IMR-90 (cell line): ENCODE measurements at regions not wholly inside any gene's neighbourhood (a gene's known extent, or its start where the extent isn't known, plus 50 kb on each side); places are given as distances from the start of the nearest gene placed in this dataset.

Source experiments
- ATAC-seq: fragments of 200-7000 bp; cut with Tn5 transposase; 2 replicates; pipeline ENCODE4 v1.9.1; 2020; ENCODE audit warnings: low read depth, mild to moderate bottlenecking, moderate library complexity
- BruUV-seq: library from RNA; stranded (reverse); fragments of 400-500 nt; replicated peaks from 2 replicates; lab custom pipeline; 2021; lab: Mats Ljungman, UMichigan
- CTCF ChIA-PET: fragments of 300-600 bp; formaldehyde crosslinking; extraction: SDS; loops from one replicate; lab custom pipeline; 2021; ENCODE audit warnings: antibody characterized with exemption; lab: Yijun Ruan, JAX
- POLR2A ChIA-PET: fragments of 300-600 bp; sonication (Branson Sonifier 250); formaldehyde crosslinking; loops from one replicate; lab custom pipeline; 2022; ENCODE audit warnings: antibody characterized with exemption; ENCODE audit not compliant: unreplicated experiment; lab: Charles Lee
- DNase-seq: peaks from one replicate; pipeline ENCODE4 v3.0.0; 2013
- H2AFZ ChIP-seq: replicated peaks from 2 replicates; pipeline ENCODE3; 2013; ENCODE audit warnings: low read length, mild to moderate bottlenecking; ENCODE audit not compliant: poor library complexity
- H2AK5ac ChIP-seq: 2 replicates; pipeline ENCODE4 v1.6.1; 2013; ENCODE audit warnings: low read depth, low read length, inconsistent platforms
- H2AK9ac ChIP-seq: replicated peaks from 2 replicates; pipeline ENCODE3; 2013; ENCODE audit warnings: mild to moderate bottlenecking, low read depth, low read length, moderate library complexity; ENCODE audit not compliant: poor library complexity
- H2BK120ac ChIP-seq: 2 replicates; pipeline ENCODE4 v1.6.1; 2013; ENCODE audit warnings: low read depth, low read length, inconsistent platforms
- H2BK15ac ChIP-seq: 3 replicates; pipeline ENCODE4 v1.6.1; 2013; ENCODE audit warnings: low read depth, low read length, inconsistent platforms
- H2BK20ac ChIP-seq: 2 replicates; pipeline ENCODE4 v1.6.1; 2013; ENCODE audit warnings: low read depth, mild to moderate bottlenecking, inconsistent platforms, low read length, moderate library complexity
- H2BK5ac ChIP-seq: 2 replicates; pipeline ENCODE4 v1.6.1; 2013; ENCODE audit warnings: mild to moderate bottlenecking, low read depth, low read length, inconsistent platforms; ENCODE audit not compliant: poor library complexity, severe bottlenecking
- H3K14ac ChIP-seq: replicated peaks from 2 replicates; pipeline ENCODE4 v1.6.1; 2013; ENCODE audit warnings: low read depth, low read length, inconsistent platforms
- H3K18ac ChIP-seq: 2 replicates; pipeline ENCODE4 v1.6.1; 2013; ENCODE audit warnings: low read depth, low read length, control low read depth
- H3K23ac ChIP-seq: 2 replicates; pipeline ENCODE4 v1.6.1; 2013; ENCODE audit warnings: low read depth, low read length, inconsistent platforms
- H3K27ac ChIP-seq: 2 replicates; pipeline ENCODE4 v1.5.1; 2013; ENCODE audit warnings: mild to moderate bottlenecking, control low read depth, low read length; ENCODE audit not compliant: insufficient read depth
- H3K27me3 ChIP-seq: 2 replicates; pipeline ENCODE4 v1.6.1; 2013; ENCODE audit warnings: low read length; ENCODE audit not compliant: control insufficient read depth, insufficient read depth
- H3K36me3 ChIP-seq: 2 replicates; pipeline ENCODE4 v1.6.1; 2013; ENCODE audit warnings: low read length, mixed read lengths; ENCODE audit not compliant: control insufficient read depth, insufficient read depth
- H3K4ac ChIP-seq: 2 replicates; pipeline ENCODE4 v1.6.1; 2013; ENCODE audit warnings: low read depth, low read length, inconsistent platforms
- H3K4me1 ChIP-seq: 2 replicates; pipeline ENCODE4 v1.6.1; 2013; ENCODE audit warnings: low read length, mixed read lengths; ENCODE audit not compliant: control insufficient read depth, insufficient read depth
- H3K4me2 ChIP-seq: 2 replicates; pipeline ENCODE4 v1.6.1; 2013; ENCODE audit warnings: low read depth, mild to moderate bottlenecking, control low read depth, low read length, moderate library complexity
- H3K4me3 ChIP-seq: 2 replicates; pipeline ENCODE4 v1.5.1; 2013; ENCODE audit warnings: low read depth, mild to moderate bottlenecking, control low read depth, low read length, moderate library complexity; ENCODE audit not compliant: insufficient read depth
- H3K56ac ChIP-seq: 2 replicates; pipeline ENCODE4 v1.6.1; 2013; ENCODE audit warnings: low read length, inconsistent platforms; ENCODE audit not compliant: insufficient read depth; ENCODE audit errors: extremely low read depth
- H3K79me1 ChIP-seq, 2 experiments: 2 replicates each; pipeline ENCODE4 v1.6.1; 2013; ENCODE audit warnings: low read length in 2 of 2, inconsistent platforms in 1 of 2, low read depth in 1 of 2
- H3K9ac ChIP-seq: 2 replicates; pipeline ENCODE4 v1.6.1; 2013; ENCODE audit warnings: low read depth, low read length, control low read depth
- H3K9me1 ChIP-seq: 2 replicates; pipeline ENCODE4 v1.6.1; 2013; ENCODE audit warnings: low read length, inconsistent platforms; ENCODE audit not compliant: insufficient read depth
- H3K9me3 ChIP-seq: 2 replicates; pipeline ENCODE4 v1.6.1; 2013; ENCODE audit warnings: low read length; ENCODE audit not compliant: control insufficient read depth, insufficient read depth
- H4K20me1 ChIP-seq: 2 replicates; pipeline ENCODE4 v1.6.1; 2013; ENCODE audit warnings: low read length, inconsistent platforms; ENCODE audit not compliant: insufficient read depth
- H4K5ac ChIP-seq: 2 replicates; pipeline ENCODE4 v1.6.1; 2013; ENCODE audit warnings: mild to moderate bottlenecking, low read depth, low read length, control low read depth
- H4K8ac ChIP-seq, 2 experiments: 2 replicates each; pipeline ENCODE4 v1.6.1; 2013; ENCODE audit warnings: low read depth in 2 of 2, low read length in 2 of 2, control low read depth in 1 of 2, inconsistent platforms in 1 of 2
- H4K91ac ChIP-seq: 2 replicates; pipeline ENCODE4 v1.6.1; 2013; ENCODE audit warnings: low read depth, low read length, inconsistent platforms; ENCODE audit not compliant: insufficient read depth
- BHLHE40 ChIP-seq: fragments of 150-350 bp; IDR thresholded peaks from 2 replicates; pipeline ENCODE4 v1.6.1; 2016; ENCODE audit warnings: mild to moderate bottlenecking, low read depth, low read length
- CEBPB ChIP-seq: IDR thresholded peaks from 2 replicates; pipeline ENCODE4 v1.6.1; 2012; ENCODE audit warnings: low read depth, low read length, improper control_type of control experiment
- CHD1 ChIP-seq: IDR thresholded peaks from 2 replicates; pipeline ENCODE4 v1.6.1; 2012; ENCODE audit warnings: low read depth, low read length, improper control_type of control experiment
- FOS ChIP-seq: fragments of 150-350 bp; IDR thresholded peaks from 2 replicates; pipeline ENCODE4 v1.6.1; 2016; ENCODE audit warnings: low read depth, low read length
- MAFK ChIP-seq: IDR thresholded peaks from 2 replicates; pipeline ENCODE4 v1.6.1; 2012; ENCODE audit warnings: low read depth, low read length, improper control_type of control experiment
- MAZ ChIP-seq: IDR thresholded peaks from 2 replicates; pipeline ENCODE4 v1.6.1; 2012; ENCODE audit warnings: low read depth, mild to moderate bottlenecking, low read length, improper control_type of control experiment, moderate library complexity, borderline replicate concordance
- MXI1 ChIP-seq: IDR thresholded peaks from 2 replicates; pipeline ENCODE4 v1.6.1; 2012; ENCODE audit warnings: low read depth, mild to moderate bottlenecking, low read length, moderate library complexity, borderline replicate concordance
- NFE2L2 ChIP-seq: fragments of 150-350 bp; IDR thresholded peaks from 2 replicates; pipeline ENCODE4 v1.6.1; 2016; ENCODE audit warnings: low read depth, mild to moderate bottlenecking, low read length
- POLR2A ChIP-seq: IDR thresholded peaks from 2 replicates; pipeline ENCODE4 v1.6.1; 2012; ENCODE audit warnings: mild to moderate bottlenecking, low read depth, low read length
- RAD21 ChIP-seq: IDR thresholded peaks from 2 replicates; pipeline ENCODE4 v1.6.1; 2012; ENCODE audit warnings: low read length, improper control_type of control experiment
- RCOR1 ChIP-seq: IDR thresholded peaks from 2 replicates; pipeline ENCODE4 v1.6.1; 2012; ENCODE audit warnings: mild to moderate bottlenecking, low read length, improper control_type of control experiment; ENCODE audit not compliant: insufficient replicate concordance
- RFX5 ChIP-seq: IDR thresholded peaks from 2 replicates; pipeline ENCODE4 v1.8.0; 2012; ENCODE audit warnings: low read depth, mild to moderate bottlenecking, low read length, moderate library complexity
- SMC3 ChIP-seq: fragments of 150-350 bp; IDR thresholded peaks from 2 replicates; pipeline ENCODE4 v1.6.1; 2016; ENCODE audit warnings: low read depth, mild to moderate bottlenecking, antibody characterized with exemption, low read length, moderate library complexity
- WGBS, 2 experiments: methylation state at CpG; one replicate each; pipeline versions ENCODE4 v1.1.5 to v1.1.7; 2013; ENCODE audit warnings: missing lambda C conversion rate in 2 of 2; ENCODE audit not compliant: insufficient read length in 1 of 2; ENCODE audit errors: extremely low coverage in 2 of 2; 5-methylcytosine and 5-hydroxymethylcytosine counted together
- dilution Hi-C: fragments of 300-500 bp; cut with HindIII; formaldehyde crosslinking; loops from one replicate; pipeline ENCODE4 v1.14.3; 2018; ENCODE audit warnings: low sequenced_read_pairs; ENCODE audit not compliant: unreplicated experiment
- in situ Hi-C: fragments of 300-500 bp; cut with MboI; formaldehyde crosslinking; loops from 3 replicates; pipeline ENCODE4 v1.14.3; 2019; ENCODE audit warnings: low sequenced_read_pairs, inconsistent platforms, mixed read lengths
- intact Hi-C: fragments of 100-400 bp; cut with micrococcal nuclease; formaldehyde crosslinking; loops from 2 replicates; pipeline ENCODE4 v1.10.0; 2022
- TF ChIP-seq, protein P1 (sequence below): conservative IDR thresholded peaks from 2 replicates; pipeline ENCODE4 v1.5.1; 2012; ENCODE audit warnings: mild to moderate bottlenecking, low read depth, low read length, improper control_type of control experiment
- TF ChIP-seq, protein P2 (sequence below): fragments of 150-350 bp; IDR thresholded peaks from 2 replicates; pipeline ENCODE4 v1.6.1; 2016; ENCODE audit warnings: low read depth, mild to moderate bottlenecking, low read length, moderate library complexity, borderline replicate concordance
- TF ChIP-seq, protein P3 (sequence below): fragments of 150-350 bp; IDR thresholded peaks from 2 replicates; pipeline ENCODE4 v1.6.1; 2017; ENCODE audit warnings: mild to moderate bottlenecking, antibody characterized with exemption, low read length, low read depth

DNA sequence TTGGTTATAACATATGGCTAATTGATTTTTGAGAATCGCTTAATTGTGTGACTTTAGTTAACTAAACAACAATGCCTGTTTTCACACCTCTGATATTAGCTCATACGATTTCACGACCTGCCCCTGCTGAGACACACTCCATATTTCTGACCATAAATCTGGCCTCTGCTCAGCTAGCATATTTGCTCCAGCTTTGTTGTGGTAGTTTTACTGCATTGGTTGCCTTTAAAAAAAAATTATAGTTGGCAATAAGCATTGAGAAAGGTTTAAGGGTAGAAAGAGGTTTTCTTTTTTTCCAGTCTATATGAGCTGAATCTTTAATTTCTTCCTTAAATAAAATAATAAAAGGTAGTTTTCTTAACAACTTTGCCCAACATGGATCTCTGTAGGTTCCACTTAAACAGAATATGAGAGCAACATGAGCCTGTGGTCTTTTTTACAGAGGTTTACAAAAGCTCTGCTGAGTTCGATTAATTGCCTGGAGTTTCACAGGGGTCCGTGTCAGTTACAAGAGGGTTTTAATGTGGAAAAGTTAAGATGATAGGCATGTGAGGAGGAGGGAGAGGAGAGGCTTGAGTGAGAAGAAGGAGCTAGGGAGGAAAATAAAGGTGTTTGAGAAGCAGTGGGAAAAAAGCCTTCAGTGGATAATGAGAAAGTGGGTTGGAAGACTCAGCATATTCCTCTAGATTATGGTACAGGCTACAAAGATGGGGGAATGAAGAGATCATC, 318.2 kb downstream of the CXCL12 start:
- CTCF ChIA-PET, result no interaction called here
- in situ Hi-C loops, result loop anchor here (25.0 kb wide), 1 partner anchor 796 kb away; no protein-coding TSS in a partner anchor

More for the DNA sequence above, 318.2 kb downstream of the CXCL12 start:
- H3K36me3 ChIP-seq, result no peaks in the 10 kb centered on the region
- H3K9me3 ChIP-seq, result no peaks in the 10 kb centered on the region
- H3K4ac ChIP-seq, result no peak overlapping the region
- no peak overlapping the region for H2BK20ac ChIP-seq
- no TSS peak for BruUV-seq
- H2AK5ac ChIP-seq, result no peak overlapping the region
- no peaks in the 10 kb centered on the region for H3K79me1 ChIP-seq
- H4K8ac ChIP-seq, result no peak overlapping the region
- H2BK15ac ChIP-seq, result no peak overlapping the region
- H3K18ac ChIP-seq, result no peak overlapping the region
- H3K56ac ChIP-seq, result no peak overlapping the region
- H3K4me1 ChIP-seq, result no peaks in the 10 kb centered on the region; the same call in 1 of the 2 replicates
- H3K27me3 ChIP-seq, result peaks cover 9% of the 10 kb centered on the region; the same call in 1 of the 2 replicates
- dilution Hi-C loops (no loop called here), intact Hi-C loops (no loop called here)
- H2BK120ac ChIP-seq, result no peak overlapping the region
- H2BK5ac ChIP-seq, result no peak overlapping the region
- no peaks in the 10 kb centered on the region for H4K20me1 ChIP-seq
- no peak overlapping the region for H3K4me2 ChIP-seq
- DNase-seq, result no peak
- TF ChIP-seq, protein P1, sequence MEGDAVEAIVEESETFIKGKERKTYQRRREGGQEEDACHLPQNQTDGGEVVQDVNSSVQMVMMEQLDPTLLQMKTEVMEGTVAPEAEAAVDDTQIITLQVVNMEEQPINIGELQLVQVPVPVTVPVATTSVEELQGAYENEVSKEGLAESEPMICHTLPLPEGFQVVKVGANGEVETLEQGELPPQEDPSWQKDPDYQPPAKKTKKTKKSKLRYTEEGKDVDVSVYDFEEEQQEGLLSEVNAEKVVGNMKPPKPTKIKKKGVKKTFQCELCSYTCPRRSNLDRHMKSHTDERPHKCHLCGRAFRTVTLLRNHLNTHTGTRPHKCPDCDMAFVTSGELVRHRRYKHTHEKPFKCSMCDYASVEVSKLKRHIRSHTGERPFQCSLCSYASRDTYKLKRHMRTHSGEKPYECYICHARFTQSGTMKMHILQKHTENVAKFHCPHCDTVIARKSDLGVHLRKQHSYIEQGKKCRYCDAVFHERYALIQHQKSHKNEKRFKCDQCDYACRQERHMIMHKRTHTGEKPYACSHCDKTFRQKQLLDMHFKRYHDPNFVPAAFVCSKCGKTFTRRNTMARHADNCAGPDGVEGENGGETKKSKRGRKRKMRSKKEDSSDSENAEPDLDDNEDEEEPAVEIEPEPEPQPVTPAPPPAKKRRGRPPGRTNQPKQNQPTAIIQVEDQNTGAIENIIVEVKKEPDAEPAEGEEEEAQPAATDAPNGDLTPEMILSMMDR, result no peak
- TF ChIP-seq CEBPB (no peak), NFE2L2 (no peak), MAFK (no peak), SMC3 (no peak), BHLHE40 (no peak), MXI1 (no peak), FOS (no peak), POLR2A (no peak), RFX5 (no peak), RAD21 (no peak), RCOR1 (no peak), MAZ (no peak), CHD1 (no peak)
- TF ChIP-seq, protein P2, sequence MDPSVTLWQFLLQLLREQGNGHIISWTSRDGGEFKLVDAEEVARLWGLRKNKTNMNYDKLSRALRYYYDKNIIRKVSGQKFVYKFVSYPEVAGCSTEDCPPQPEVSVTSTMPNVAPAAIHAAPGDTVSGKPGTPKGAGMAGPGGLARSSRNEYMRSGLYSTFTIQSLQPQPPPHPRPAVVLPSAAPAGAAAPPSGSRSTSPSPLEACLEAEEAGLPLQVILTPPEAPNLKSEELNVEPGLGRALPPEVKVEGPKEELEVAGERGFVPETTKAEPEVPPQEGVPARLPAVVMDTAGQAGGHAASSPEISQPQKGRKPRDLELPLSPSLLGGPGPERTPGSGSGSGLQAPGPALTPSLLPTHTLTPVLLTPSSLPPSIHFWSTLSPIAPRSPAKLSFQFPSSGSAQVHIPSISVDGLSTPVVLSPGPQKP, result no peak
- TF ChIP-seq, protein P3, sequence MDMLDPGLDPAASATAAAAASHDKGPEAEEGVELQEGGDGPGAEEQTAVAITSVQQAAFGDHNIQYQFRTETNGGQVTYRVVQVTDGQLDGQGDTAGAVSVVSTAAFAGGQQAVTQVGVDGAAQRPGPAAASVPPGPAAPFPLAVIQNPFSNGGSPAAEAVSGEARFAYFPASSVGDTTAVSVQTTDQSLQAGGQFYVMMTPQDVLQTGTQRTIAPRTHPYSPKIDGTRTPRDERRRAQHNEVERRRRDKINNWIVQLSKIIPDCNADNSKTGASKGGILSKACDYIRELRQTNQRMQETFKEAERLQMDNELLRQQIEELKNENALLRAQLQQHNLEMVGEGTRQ, result no peak
- no peak overlapping the region for H3K9ac ChIP-seq
- H3K4me3 ChIP-seq, result no peak overlapping the region
- 40% methylated on average over 1 of the region's 5 CpGs; no CpG with 5 or more reads in 1 of the 2 experiments for WGBS, 2 experiments
- no peak overlapping the region for H3K14ac ChIP-seq
- no peaks in the 10 kb centered on the region for H3K9me1 ChIP-seq
- H2AFZ ChIP-seq, result no peak overlapping the region
- H2AK9ac ChIP-seq, result no peak overlapping the region
- no peak for ATAC-seq
- H4K91ac ChIP-seq, result no peak overlapping the region
- POLR2A ChIA-PET, result no interaction called here
- H4K5ac ChIP-seq, result no peak overlapping the region
- H3K27ac ChIP-seq, result no peak overlapping the region
- H3K23ac ChIP-seq, result no peak overlapping the region
